Jurkat, Clone E6-1 (cell line): ENCODE measurements at regions not wholly inside any gene's neighbourhood (a gene's known extent, or its start where the extent isn't known, plus 50 kb on each side); places are given as distances from the start of the nearest gene placed in this dataset.

Experiments used
- DNase-seq: peaks from one replicate; pipeline ENCODE4 v3.0.0-alpha.2; 2011; ENCODE audit warnings: low read depth, low spot score
- H3K4me3 ChIP-seq: 2 replicates; pipeline ENCODE4 v1.5.1; 2011; ENCODE audit warnings: mild to moderate bottlenecking, low read length, control low read depth, moderate library complexity

- no peak for DNase-seq
- no peak overlapping the region for H3K4me3 ChIP-seq
These were observed 668.9 kb downstream of the METTL15 start for GRCh38 chr11:28777126-28777525.

- DNase-seq = no peak
- no peak overlapping the region for H3K4me3 ChIP-seq
These were observed 665.4 kb downstream of the METTL15 start for GRCh38 chr11:28773606-28774005.

GRCh38 chr11:28770806-28771205 is 662.6 kb downstream of the METTL15 start:
- no peak overlapping the region for H3K4me3 ChIP-seq
- DNase-seq = no peak

- H3K4me3 ChIP-seq = no peak overlapping the region
- no peak for DNase-seq
These were observed 659.4 kb downstream of the METTL15 start for GRCh38 chr11:28767574-28767973.

GRCh38 chr11:28763876-28764275 is 655.7 kb downstream of the METTL15 start:
- no peak for DNase-seq
- H3K4me3 ChIP-seq = no peak overlapping the region

- no peak for DNase-seq
These were observed 655.0 kb downstream of the METTL15 start for GRCh38 chr11:28763151-28763550.

GRCh38 chr11:28760676-28761390 is 652.6 kb downstream of the METTL15 start:
- DNase-seq = no peak
- H3K4me3 ChIP-seq = no peak overlapping the region

More at GRCh38 chr11:28763151-28763550, 655.0 kb downstream of the METTL15 start:
- H3K4me3 ChIP-seq = no peak overlapping the region

- H3K4me3 ChIP-seq = no peak overlapping the region
- DNase-seq = no peak
These were observed 651.1 kb downstream of the METTL15 start for GRCh38 chr11:28759311-28759710.

GRCh38 chr11:28757725-28758515 is 649.7 kb downstream of the METTL15 start:
- H3K4me3 ChIP-seq = no peak overlapping the region
- DNase-seq = no peak

- DNase-seq = no peak
- no peak overlapping the region for H3K4me3 ChIP-seq
These were observed 648.8 kb downstream of the METTL15 start for GRCh38 chr11:28756977-28757376.

GRCh38 chr11:28743061-28743550 is 634.9 kb downstream of the METTL15 start:
- no peak overlapping the region for H3K4me3 ChIP-seq
- no peak for DNase-seq

GRCh38 chr11:28739489-28740280 is 631.5 kb downstream of the METTL15 start:
- DNase-seq = no peak
- no peak overlapping the region for H3K4me3 ChIP-seq

- DNase-seq = no peak
- H3K4me3 ChIP-seq = no peak overlapping the region
These were observed 630.4 kb downstream of the METTL15 start for GRCh38 chr11:28738549-28738948.

GRCh38 chr11:28736256-28736655 is 628.1 kb downstream of the METTL15 start:
- H3K4me3 ChIP-seq = no peak overlapping the region
- no peak for DNase-seq

GRCh38 chr11:28735511-28735910 is 627.3 kb downstream of the METTL15 start:
- no peak overlapping the region for H3K4me3 ChIP-seq
- no peak for DNase-seq

GRCh38 chr11:28730889-28731288 is 622.7 kb downstream of the METTL15 start:
- DNase-seq = no peak
- H3K4me3 ChIP-seq = no peak overlapping the region

- no peak overlapping the region for H3K4me3 ChIP-seq
- DNase-seq = no peak
These were observed 622.1 kb downstream of the METTL15 start for GRCh38 chr11:28730336-28730735.

- H3K4me3 ChIP-seq = no peak overlapping the region
- no peak for DNase-seq
These were observed 621.2 kb downstream of the METTL15 start for GRCh38 chr11:28729339-28729738.

- no peak for DNase-seq
- no peak overlapping the region for H3K4me3 ChIP-seq
These were observed 620.5 kb downstream of the METTL15 start for GRCh38 chr11:28728666-28729065.

GRCh38 chr11:28727254-28727653 is 619.1 kb downstream of the METTL15 start:
- DNase-seq = no peak
- H3K4me3 ChIP-seq = no peak overlapping the region
